PFSK-1 (cell line): ENCODE measurements at regions not wholly inside any gene's neighbourhood (a gene's known extent, or its start where the extent isn't known, plus 50 kb on each side); places are given as distances from the start of the nearest gene placed in this dataset.

Experiments
- FOXP2 ChIP-seq: optimal IDR thresholded peaks from 2 replicates; pipeline ENCODE3; 2011; ENCODE audit warnings: borderline replicate concordance, control low read depth, inconsistent platforms; ENCODE audit not compliant: insufficient read depth; ENCODE audit errors: extremely low read length, extremely low read depth
- POLR2AphosphoS5 ChIP-seq: IDR thresholded peaks from 2 replicates; pipeline ENCODE4 v1.6.1; 2012; ENCODE audit warnings: low read depth, mild to moderate bottlenecking, control low read depth, low read length, moderate library complexity
- REST ChIP-seq, 2 experiments: IDR thresholded peaks; 2 replicates each; pipeline versions ENCODE4 v1.6.1 to v1.8.0; 2011 to 2012; ENCODE audit warnings: low read depth in 2 of 2, low read length in 2 of 2, control low read depth in 1 of 2, inconsistent platforms in 1 of 2, mild to moderate bottlenecking in 1 of 2, moderate library complexity in 1 of 2; ENCODE audit not compliant: insufficient read depth in 1 of 2
- SIN3A ChIP-seq: IDR thresholded peaks from 2 replicates; pipeline ENCODE4 v1.6.1; 2012; ENCODE audit warnings: mild to moderate bottlenecking, low read length, moderate library complexity, borderline replicate concordance; ENCODE audit not compliant: insufficient read depth
- TAF1 ChIP-seq: IDR thresholded peaks from 2 replicates; pipeline ENCODE4 v1.6.1; 2012; ENCODE audit warnings: low read length, control low read depth, borderline replicate concordance; ENCODE audit not compliant: insufficient read depth

GRCh38 chr1:8097077-8097799 is 71.1 kb upstream of the ERRFI1 start:
- no peak for TF ChIP-seq POLR2AphosphoS5
- TF ChIP-seq SIN3A: 0 out of 2 replicates have a peak, but pooled peaks have one; percentile 4
- TF ChIP-seq REST (IDR thresholded peaks at IDR 0.05; ENCODE audit: insufficient read depth in 1 of 2, low read depth in 2 of 2, low read length in 2 of 2): no peak
- no peak for TF ChIP-seq TAF1
- TF ChIP-seq FOXP2: no peak
